Coronary artery (tissue), 2 donors: ENCODE measurements at regions not wholly inside any gene's neighbourhood (a gene's known extent, or its start where the extent isn't known, plus 50 kb on each side); places are given as distances from the start of the nearest gene placed in this dataset.

Experiments
- DNase-seq: peaks from one replicate; pipeline ENCODE4 v3.0.0-alpha.2; 2017; ENCODE audit warnings: low spot score
- H3K27ac ChIP-seq, 2 donors: fragments of 200-600 bp; sonication (generic); one replicate each; pipeline ENCODE4 v1.5.1; 2016 to 2019
- H3K4me3 ChIP-seq: fragments of 200-600 bp; sonication (generic); 2 replicates; pipeline ENCODE4 v1.5.1; 2016; ENCODE audit warnings: mild to moderate bottlenecking, moderate library complexity
- TF ChIP-seq, protein P1 (sequence below): fragments of 200-600 bp; sonication (generic); IDR thresholded peaks from one replicate; pipeline ENCODE4 v1.5.1; 2019; ENCODE audit warnings: antibody characterized with exemption

DNA sequence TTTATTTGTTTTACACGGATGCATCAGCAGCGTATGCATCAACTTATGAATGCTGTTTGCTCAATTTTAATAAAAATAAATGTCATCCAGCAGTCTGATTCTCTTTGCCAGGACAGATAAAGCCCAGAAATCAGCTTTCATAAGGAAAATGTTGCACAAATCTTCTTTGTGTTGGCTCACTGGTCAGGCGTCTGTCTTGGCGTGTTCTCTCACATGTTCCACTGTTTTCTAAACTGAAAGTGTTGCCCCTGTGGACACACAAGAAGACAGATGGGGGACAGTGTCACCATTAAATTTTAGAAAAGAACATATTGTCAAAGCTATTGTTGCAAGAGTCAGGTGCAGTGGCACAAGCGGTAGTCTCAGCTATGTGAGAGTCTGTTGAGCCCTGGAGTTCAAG lies 316.2 kb downstream of the CENPC start:
- DNase-seq = no peak
- TF ChIP-seq, protein P1, sequence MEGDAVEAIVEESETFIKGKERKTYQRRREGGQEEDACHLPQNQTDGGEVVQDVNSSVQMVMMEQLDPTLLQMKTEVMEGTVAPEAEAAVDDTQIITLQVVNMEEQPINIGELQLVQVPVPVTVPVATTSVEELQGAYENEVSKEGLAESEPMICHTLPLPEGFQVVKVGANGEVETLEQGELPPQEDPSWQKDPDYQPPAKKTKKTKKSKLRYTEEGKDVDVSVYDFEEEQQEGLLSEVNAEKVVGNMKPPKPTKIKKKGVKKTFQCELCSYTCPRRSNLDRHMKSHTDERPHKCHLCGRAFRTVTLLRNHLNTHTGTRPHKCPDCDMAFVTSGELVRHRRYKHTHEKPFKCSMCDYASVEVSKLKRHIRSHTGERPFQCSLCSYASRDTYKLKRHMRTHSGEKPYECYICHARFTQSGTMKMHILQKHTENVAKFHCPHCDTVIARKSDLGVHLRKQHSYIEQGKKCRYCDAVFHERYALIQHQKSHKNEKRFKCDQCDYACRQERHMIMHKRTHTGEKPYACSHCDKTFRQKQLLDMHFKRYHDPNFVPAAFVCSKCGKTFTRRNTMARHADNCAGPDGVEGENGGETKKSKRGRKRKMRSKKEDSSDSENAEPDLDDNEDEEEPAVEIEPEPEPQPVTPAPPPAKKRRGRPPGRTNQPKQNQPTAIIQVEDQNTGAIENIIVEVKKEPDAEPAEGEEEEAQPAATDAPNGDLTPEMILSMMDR = no peak
- Histone ChIP-seq H3K4me3 (no peak overlapping the region), H3K27ac (no peak overlapping the region)

DNA sequence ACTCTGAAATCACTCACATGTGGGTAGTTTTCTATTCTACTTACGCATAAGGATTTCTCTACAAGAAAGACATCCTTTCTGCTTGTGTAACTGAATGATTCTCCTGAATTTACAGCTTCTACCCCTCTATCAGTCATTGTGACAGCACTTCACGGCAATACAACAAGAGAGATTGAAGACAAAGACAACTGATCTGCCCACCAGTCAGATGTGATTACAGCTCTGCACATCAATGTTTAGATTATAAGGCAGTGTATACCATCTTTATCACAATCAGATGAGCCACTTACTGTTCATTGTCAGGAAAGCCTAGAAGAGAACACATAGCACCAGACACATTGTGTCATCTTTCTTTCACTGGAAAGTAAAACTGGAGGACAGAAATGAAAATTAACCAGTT lies 324.4 kb downstream of the CENPC start:
- no peak for DNase-seq
- no peak overlapping the region for H3K4me3 ChIP-seq
- TF ChIP-seq, protein P1 = no peak
- H3K27ac ChIP-seq = no peak overlapping the region

DNA sequence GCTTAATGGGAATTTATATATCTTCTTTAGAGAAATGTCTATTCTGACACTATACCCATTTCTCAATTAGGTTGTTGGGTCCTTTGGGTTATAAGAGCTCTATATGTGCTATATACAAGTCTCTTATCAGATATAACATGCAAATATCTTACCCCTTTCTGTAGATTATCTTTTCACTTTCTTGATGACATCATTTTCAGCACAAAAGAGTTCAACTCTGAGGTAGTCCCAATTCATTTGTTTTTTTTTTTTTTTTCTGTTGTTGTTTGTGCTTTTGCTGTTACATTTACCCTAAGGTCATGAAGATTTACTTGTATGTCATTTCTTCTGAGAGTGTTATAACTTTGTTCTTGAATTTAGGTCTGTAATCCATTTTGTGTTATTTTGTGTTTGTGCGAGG lies 326.4 kb downstream of the CENPC start:
- TF ChIP-seq, protein P1 = no peak
- Histone ChIP-seq H3K27ac (no peak overlapping the region), H3K4me3 (no peak overlapping the region)
- DNase-seq = no peak

DNA sequence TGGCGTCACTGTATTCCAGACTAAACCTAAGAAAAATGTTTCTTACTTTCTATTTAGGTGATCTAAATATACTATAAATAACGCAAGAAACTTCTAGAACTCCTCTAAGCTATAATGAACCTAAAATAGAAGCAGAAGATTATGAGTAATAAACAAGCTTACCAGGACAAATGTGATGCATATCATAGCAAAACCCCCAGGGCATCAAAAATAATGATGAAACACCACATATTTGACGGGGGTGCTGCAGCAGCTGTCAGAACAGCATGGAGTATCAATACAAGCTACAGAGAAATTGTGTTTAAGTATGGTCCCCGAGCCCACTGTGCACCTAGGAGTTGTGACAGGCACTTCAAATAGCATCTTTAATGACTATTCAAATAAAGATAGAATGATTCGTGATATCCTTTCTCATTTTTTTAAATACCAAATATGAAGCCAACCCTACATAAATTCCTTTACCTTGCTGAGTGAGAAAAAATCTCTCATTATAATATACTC lies 337.3 kb downstream of the CENPC start:
- DNase-seq = no peak
- Histone ChIP-seq H3K4me3 (no peak overlapping the region), H3K27ac (no peak overlapping the region)
- TF ChIP-seq, protein P1 = no peak

DNA sequence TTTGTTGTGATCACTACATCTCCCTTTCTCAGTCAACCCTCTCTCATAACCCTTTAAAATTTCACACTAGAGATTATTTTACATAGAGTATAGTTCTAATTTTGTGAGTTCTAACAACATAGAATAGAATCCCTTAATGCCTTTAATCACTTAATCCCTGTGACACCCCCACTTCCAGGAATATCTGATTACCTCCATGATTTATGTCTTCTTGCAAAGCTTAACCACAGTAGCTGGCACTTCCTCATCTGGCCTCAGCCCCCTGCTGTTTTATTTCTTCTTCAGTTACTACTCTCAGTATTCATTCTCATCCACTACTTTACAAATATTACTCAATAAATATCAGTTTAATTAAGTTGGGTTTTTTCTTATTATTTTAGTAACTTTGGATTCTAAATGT lies 340.9 kb downstream of the CENPC start:
- TF ChIP-seq, protein P1 = no peak
- Histone ChIP-seq H3K27ac (no peak overlapping the region), H3K4me3 (no peak overlapping the region)
- DNase-seq = no peak

DNA sequence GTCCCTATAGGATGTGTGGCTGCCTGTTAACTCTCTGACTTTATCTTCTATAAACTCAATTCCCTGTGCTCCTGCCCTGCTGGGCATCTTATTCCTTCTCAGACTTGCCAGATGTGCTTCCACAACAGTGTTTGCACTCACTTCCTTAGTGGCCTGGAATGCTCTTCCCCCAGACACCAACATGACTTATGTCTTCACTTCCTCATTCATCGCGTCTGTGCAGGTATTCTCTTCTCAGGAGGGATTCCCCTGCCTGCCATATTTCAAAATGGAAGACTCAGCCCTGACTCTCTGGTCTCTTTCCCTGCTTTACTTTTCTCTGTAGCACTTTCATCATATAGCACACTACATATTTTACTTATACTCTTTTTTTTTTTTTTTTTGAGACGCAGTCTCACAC lies 344.0 kb downstream of the CENPC start:
- H3K27ac ChIP-seq = no peak overlapping the region
- no peak overlapping the region for H3K4me3 ChIP-seq
- no peak for DNase-seq
- TF ChIP-seq, protein P1 = no peak

DNA sequence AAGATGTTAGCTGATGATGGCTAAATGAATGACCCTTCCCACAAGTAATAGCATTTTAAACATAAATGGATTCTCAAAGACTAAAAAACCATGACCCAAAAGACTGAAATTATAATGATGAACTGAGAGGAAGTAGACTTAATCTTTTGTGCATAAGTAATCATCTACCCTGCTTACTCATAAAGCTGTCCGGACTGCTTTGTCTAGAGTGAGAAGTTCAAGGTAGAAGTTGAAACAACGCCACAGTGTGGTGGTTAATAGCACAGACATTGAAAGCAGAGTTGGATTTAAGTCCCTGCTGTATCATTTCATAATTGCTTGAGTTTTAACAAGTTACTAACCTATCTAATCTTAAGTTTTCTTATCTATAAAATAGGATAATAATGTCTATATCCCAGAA lies 346.6 kb downstream of the CENPC start:
- no peak overlapping the region for H3K27ac ChIP-seq
- no peak overlapping the region for H3K4me3 ChIP-seq
- DNase-seq = no peak
- TF ChIP-seq, protein P1 = no peak
